NCI-H1417 (cell line): ENCODE measurements at regions not wholly inside any gene's neighbourhood (a gene's known extent, or its start where the extent isn't known, plus 50 kb on each side); places are given as distances from the start of the nearest gene placed in this dataset.

Experiments used
- DNase-seq, 3 experiments: peaks; one replicate each; lab custom pipeline; 2025; lab: John Stamatoyannopoulos, UW

- peak in 2 of 3 experiments; percentile 12 to 49 for DNase-seq
These were observed 188.2 kb upstream of the RMST start for GRCh38 chr12:97274386-97274785.

DNA sequence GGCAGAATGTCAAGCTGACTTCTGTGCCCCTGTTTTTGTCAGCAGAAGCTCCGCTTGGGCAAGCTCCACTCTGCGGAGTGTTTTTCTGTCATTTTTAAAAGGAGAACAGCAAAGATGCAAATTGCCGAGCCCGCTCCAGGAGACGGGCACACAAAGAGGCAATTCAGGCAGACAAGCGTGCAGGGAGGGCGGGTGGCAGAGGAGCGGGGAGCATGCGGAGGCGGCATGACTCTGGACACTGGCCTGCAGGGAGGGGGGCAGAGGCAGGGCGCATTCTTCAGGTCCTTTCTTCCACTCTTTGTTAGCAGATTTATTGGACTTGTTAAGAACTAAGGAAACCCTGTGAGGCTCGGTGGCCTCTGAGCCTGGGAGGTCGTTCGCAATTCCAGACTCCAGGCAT, 187.3 kb upstream of the RMST start:
- peak in 2 of 3 experiments; percentile 64 to 81 for DNase-seq

DNA sequence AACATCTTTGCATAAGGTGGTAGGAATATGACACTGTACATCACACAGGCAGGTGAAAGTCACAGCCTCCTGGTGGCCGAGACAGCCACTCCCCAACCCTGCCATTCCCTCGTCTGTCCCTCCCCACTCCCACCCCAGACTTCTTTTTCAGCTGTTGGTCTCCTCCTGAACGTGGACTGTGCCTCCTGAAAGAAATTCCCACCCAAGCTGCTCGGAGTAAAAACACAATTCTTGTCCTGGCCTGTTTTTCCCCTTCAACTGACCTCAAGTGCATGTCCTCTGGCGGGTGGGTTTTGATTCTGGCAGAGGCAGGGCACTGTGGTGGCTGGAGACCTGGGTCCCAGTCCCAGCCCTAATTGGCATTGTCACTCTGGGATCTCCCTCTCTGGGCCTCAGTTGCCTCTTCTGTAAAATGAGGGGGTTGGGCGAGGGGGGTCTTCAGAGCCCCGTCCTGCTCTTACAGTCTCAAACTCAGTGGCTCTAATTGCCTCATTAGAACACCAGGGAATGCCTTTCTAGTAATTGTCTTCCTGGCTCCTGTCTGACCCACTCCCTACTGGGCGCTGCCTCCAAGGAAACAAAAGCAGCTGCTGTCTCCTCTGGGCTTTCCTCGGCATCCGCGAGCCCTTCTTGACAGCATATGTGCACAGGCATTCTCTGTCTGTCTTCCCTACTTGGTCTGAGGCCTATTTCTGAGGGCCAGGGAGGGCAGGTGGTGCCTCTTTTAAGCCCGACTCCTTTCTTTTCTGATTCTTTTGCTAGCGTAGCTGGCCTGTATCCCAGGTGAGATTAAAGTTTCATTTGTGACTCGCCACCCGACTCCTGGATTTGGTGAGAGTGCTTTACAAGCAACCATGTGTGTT, 186.6 kb upstream of the RMST start:
- DNase-seq: peak; percentile 13 to 87 (median 70)

DNA sequence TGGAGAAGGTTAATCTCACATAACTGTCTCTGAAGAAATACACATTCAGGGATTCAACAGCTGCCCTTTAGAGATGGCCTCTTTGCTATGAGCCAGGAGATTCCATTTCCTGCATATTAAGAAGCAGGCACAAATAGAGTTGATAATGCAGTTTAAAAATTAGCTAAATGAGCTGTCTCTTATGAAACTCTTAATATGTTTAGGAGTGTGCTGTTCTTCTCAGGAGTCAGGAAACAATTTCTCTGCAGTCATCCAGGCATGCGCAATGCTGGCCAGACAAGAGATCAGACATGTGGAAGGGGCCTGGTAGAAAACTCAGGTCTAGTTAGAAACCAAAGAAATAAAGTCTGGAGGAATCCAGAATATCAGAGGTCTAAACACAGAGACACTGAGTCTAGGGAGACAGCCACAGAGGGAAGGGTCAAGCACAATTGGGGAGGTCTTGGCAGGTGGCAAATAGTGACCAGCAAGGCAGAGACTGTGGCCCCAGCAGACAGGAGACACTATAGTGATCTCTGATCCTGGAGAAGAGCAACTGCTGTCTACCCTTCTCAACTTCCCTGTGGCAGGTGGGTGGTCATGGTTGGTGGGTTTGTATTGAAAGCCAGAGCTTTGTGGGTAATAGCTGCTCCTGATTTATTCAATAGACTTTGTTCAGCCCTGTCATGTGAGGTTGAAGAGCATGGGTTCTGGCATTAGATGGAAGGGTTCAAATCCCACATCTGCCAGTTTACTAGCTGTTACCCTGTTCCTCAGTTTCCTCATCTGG, 185.8 kb upstream of the RMST start:
- DNase-seq: peak in 1 of 3 experiments; percentile 54

DNA sequence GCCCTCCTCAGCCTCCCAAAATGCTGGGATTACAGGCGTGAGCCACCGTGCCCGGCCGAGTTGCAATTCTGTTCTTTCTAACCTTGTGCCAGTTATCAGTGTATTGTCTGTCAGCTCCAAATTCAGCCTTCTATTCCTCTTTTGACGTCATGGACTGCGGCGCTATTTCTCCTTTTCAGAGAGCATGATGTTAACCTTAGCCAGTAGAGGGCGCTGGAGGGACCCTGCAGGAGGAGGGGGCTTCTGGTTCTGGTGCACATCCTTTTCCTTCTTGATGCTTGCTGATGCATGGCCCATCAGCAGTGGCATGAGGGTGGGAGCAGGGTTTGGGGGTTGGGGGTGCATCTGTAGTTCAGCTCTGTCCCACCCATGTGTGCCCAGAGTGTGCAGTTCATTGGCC, 179.3 kb upstream of the RMST start:
- no peak for DNase-seq

- no peak for DNase-seq
These were observed 174.1 kb upstream of the RMST start for GRCh38 chr12:97288531-97288930.

GRCh38 chr12:97292588-97292987, 170.0 kb upstream of the RMST start:
- no peak for DNase-seq

- no peak for DNase-seq
These were observed 169.1 kb upstream of the RMST start for GRCh38 chr12:97293541-97293940.

- DNase-seq: no peak
These were observed 162.8 kb upstream of the RMST start for GRCh38 chr12:97299847-97300246.

DNA sequence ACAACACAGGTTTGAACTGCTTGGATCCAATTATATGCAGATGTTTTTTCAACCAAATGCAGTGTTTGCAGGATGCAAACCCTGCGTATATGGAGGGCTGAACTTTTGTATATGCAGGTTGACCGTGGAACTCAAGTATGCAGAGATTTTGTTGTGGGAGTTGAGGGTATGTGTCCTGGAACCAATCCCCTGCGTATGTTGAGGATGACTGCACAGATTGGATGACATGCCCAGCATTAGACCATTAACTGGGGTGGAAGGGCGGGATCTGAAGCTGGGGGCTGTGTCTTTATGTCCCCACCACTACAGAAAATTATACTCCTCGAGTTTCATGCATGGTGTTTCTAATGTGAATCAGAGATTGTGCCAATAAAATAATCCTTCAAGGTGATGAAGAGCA, 162.2 kb upstream of the RMST start:
- no peak for DNase-seq

GRCh38 chr12:97300891-97301290, 161.7 kb upstream of the RMST start:
- DNase-seq: no peak

DNA sequence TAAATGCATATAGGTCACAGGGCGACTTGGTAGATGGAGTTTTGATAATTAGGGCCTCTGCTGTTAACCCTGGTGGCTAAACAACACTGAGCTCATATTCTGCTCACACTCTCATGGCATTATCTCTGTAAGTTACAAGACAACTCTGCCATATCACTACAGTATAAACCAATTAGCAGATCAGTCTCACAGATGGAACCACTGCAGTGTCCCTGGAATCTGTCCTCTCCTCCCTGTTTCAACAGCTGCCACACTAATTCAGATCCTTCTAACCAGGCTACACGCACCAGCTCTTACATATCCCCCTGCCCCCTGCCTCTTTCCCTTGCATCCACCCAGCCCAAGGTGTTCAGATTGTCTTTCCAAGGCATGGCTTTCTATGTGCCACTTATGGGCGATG, 161.0 kb upstream of the RMST start:
- no peak for DNase-seq

DNA sequence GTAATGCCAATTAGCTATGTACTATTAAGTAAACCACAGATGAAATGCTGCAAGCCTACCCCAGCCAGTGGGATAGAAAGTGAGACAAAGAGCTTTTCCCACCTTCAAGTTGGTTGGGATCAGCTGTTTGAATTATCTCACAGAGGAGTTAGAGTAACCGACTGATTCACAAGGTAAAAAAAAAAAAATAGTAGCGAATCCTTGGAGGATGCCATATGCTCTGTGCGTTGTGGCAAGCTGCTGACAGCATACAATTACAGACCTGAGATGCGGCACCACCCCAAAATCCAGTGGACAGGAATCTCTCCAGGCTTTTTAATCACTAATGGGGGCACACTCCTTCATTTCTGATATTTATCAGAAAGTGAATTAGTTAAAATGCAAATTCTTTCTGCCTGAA, 157.0 kb upstream of the RMST start:
- no peak for DNase-seq

GRCh38 chr12:97306147-97306546, 156.5 kb upstream of the RMST start:
- DNase-seq: peak in 2 of 3 experiments; percentile 49 to 74

GRCh38 chr12:97308576-97309198, 153.9 kb upstream of the RMST start:
- DNase-seq: peak; percentile 11 to 86 (median 71)

GRCh38 chr12:97309921-97310320, 152.7 kb upstream of the RMST start:
- no peak for DNase-seq

DNA sequence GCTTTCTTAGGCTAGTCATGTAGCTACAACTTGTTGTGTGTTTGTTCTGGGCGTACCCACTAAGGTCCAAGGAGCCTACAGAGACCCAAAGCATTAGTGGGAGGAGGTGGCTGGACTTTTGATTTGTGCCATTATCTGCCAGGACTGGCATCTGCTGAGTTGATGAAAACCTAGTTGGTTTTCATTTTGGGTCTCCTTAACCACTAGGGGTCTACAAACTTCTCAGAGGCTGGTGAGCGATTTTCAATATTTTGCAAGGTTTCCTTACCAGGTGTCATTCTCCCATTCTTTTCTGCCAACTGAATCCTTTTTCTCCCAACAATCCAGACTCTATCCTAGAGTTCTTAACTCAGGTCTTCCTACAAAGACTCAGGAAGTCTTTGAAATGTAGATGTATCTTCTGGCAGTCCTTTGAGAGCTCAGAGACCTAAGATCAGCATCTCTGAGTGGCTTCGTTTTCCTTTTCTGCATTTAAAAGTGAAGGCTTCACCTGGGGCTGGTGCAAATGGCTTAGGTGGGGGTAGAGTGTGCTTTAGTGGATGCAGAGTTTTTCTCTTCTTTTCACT, 150.0 kb upstream of the RMST start:
- DNase-seq: no peak

DNA sequence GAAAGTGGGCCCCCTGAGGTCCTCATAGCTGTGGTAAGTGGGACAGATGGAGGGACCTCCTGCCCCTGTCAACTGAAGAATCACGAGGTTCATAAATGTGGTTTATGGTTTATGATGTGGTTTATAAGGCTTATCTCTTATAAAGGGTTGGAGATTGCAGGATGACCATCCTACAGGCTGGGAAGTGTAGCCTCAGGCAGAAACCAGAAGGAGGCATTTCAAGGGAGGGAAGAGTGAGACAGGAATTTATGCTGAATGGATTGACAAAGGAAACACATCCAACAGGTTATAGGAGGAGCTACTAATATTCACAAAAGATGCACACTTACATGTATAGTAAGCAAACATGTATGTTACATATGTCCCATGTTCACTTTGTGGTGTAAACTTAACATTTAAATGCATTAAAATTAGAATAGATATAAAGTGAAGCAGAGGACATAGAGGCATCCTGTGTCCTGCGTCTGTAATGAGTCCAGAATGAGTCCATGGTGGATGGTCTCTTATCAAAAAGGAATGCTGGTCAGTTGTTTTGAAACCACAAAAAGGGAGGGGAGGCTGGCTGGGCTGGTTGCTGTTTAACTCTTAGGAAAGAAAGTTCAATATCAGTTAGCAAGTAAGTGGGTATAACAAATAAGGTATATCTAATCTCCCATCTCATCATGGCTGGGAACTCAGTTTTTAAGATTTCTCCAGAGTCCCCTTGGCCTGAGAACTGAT, 149.0 kb upstream of the RMST start:
- no peak for DNase-seq

GRCh38 chr12:97316321-97316720, 146.3 kb upstream of the RMST start:
- DNase-seq: no peak

GRCh38 chr12:97321621-97322020, 141.0 kb upstream of the RMST start:
- DNase-seq: no peak

DNA sequence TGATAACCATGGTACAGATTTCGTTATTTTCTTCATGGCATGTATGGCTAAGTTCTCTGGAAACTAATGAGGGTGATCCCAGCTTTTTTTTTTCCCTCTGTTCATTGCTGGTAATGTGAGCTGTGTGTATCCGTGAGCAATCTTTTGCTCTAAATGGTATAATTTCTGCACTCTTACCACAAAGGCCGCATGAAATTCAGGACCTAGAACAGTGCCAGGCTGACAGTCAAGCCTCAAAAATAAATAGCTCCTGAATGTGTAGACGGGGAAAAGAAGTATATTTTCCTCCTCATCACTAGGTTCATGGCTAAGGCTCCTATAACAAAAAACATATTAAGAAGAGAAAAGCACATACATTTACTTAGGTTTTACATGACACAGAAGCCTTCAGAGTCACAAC, 140.2 kb upstream of the RMST start:
- DNase-seq: no peak

DNA sequence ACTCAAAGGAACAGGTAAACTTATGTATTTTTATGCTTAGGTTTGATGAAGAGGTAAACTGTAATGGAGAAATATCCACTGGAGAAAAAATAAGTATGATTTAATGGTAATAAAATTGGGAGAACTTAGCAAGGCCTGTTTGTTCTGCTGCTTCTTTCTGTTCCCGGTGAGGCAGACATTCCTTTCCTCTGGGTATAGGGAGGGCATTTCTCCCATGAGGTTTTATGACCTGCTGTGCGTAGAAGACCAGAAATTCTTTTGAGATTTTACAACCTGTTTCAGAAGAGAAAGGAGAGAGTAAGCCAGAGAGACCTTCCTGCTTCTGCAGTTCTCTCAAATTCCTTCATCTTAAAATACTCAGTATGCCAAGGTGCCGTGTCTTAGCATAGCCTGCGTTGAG, 139.4 kb upstream of the RMST start:
- DNase-seq: no peak
